Glomerular visceral epithelial cell (primary cell): ENCODE measurements at regions not wholly inside any gene's neighbourhood (a gene's known extent, or its start where the extent isn't known, plus 50 kb on each side); places are given as distances from the start of the nearest gene placed in this dataset.
A peak's percentile ranks its signal among the peaks of the same experiment; 100 is the strongest.
"Not testable (repeated sequence)": the region's sequence is repeated elsewhere in the genome, so short reads cannot be mapped to it uniquely, and the experiment has no call there.

Source experiments
- DNase-seq: peaks from one replicate; pipeline ENCODE4 v3.0.0-alpha.2; 2016; ENCODE audit errors: extremely low spot score

DNA sequence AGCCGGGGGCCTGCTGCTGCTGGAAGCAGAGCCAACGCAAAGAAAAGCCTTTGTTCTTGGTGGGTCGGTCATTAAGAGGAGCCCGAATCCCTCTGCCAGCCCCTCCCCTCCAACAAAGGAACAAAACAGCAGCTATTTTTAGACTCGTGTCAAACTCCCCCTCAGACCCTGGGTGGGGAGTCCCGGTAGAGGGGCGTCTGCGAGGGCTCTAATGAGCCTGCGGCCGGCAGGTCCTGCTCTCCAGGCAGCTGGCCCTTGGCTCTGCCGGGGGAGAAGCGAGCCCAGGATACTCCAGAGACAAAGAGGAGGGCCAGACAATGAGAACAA, 114.0 kb downstream of the LHX2 start:
- DNase-seq = no peak

DNA sequence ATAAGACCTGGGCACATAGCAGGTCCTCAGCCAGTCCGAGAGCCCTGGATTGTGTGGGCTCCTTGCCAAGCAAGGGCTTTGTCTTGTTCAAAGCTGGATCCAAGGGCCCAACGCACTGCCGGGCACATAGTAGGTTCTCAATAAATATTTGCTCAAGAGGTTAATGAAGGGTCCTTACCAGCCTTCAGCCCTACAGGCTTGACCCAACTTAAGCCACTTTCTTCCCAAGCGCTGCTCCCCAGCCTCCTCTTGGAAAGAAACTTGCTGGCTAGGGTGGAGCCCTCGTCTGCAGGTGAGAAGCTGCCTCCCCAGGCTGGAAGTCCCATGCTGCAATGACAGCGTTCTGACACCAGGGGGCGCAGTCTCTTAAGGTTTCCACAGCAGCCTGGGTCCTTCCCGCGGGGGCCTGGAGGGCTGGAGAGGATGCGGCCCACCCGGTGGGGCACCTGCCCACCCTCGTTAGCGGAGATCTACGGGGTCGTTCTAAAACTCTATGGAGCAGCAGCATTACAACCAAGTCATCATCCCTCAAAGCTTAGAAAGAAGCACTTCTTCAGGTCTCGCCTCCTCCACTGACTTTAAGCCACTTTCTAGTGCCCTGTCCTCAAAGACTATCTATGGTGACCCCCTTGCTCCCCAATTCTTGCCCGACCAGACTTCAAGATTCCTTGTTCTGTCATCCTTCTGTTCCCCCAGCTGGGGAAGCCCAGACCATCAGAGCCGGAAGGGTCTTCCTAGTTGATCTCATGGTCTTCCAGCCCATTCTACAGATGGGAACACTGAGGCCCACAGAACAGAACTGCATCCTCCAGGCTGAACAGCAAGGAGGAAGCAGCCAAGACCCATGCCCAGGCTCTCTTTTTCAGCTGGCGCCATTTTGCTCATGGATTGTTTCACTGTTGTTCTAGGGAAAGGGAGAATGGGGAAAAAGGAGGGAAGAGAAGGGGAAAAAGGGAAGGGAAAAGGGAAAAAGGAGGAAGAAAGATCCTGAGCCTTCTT, 115.4 kb downstream of the LHX2 start:
- DNase-seq = peak; percentile 73

DNA sequence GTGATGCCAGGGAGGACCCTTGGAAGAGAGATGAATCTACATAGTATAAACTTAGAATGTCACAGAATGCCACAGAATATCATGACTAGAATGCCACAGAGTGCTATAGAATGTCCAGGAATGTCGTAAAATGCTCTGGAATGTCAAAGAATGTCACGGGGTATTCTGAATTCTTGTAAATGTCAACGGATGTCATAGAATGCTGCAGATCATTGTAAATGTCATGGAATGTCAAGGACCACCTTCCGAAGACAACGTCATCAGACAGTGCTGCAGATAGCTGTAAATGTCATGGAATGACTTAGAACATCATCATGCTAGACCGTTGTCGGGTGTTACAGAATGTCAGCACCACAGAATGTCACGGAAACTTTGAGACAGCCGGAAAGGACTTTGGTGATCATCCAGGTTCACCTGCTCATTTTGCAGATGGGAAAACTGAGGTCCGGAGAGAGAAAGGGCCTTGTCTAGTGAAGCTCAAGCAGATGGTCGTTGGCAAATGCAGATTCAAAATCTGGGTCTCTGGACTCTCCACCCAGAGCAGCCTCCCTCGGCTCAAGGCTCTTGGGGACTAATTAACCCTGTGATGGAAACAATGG, 117.1 kb downstream of the LHX2 start:
- no peak for DNase-seq

DNA sequence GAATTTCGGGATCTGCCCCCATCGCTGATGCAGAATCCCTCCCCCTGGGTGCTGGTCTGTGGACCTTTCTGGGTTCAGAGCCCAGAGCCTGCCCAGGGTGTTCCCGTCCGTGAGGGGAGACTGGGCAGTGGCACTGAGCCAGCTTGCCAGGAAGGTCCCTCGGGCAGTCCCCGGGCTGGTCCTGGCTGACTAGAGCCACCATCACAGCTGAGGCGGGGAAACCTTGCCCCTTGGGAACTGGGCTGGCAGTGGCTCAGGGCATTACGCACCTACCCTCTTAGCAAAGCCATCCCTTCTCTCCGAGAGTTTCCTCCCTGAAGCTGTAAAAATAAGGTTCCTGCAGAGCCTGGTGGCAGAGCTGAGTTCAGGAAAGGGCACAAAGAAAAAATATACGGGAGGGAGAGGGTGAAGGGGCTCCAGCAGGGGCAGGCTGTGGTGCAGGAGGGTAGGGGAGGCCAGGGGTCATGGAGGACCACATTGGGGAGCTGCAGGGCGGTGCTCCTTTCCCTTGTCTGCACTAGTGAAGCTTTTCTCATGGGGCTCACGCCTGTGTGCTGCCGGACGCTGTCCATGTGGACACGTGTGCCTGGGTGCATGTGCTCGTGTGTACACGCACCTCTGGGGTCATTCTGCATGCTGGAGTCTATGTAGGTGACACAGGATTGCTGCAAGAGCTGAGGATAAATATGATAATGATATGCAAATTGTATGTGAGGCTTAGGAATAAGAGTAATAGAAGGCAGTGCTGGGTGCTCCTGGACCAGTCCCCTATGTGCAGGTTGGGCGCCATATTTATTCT, 118.9 kb downstream of the LHX2 start:
- no peak for DNase-seq

DNA sequence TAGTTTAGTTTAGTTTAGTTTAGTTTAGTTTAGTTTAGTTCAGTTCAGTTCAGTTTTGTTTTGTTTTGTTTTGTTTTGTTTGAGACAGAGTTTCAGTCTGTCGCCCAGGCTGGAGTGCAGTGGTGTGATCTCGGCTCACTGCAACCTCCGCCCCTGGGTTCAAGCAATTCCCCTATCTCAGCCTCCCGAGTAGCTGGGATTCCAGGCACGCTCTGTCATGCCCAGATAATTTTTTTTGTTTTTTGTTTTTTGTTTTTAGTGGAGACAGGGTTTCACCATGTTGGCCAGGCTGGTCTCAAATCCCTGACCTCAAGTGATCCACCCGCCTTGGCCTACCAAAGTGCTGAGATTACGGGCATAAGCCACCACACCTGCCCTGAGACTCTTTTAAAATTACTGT, 120.0 kb downstream of the LHX2 start:
- not testable (repeated sequence) for DNase-seq

DNA sequence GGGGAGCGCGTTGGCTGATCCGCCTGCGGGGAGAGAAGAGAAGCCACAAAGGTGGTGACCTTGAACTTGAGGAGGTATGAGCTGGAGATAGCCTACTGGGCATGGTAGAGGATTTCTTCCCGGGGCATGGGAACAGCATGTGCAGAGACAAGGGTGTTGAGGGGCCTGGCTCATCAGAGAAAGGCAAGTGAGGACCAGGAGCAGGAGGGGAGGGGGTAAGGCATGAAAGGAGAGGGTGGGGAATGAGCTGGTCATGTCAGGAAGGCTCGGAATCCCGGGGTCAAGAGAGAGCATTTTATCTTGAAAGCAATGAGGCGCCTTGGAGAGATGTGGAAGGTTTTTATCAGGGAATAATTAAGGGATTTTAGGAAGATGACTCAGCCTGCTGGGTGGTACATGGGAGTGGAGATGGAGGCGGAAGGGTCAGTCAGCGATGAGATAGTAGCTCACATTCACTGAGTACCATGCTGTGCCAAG, 121.1 kb downstream of the LHX2 start:
- DNase-seq = no peak

DNA sequence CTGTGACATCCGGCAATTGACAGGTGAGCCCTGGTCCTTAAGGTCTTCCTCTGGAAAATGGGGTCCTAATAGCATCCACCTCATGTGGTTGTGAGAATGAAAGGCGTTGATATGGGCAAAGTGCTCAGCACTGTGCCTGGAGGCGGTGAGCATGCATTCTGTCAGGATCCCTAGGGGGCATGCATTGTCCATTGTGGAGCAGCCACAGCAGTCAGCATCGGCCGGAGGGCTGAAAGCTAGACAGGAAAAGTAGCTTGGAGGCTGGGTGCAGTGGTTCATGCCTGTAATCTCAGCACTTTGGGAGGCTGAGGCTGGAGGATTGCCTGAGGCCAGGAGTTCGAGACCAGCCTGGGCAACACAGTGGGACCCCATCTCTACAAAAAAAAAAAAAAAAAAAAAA, 122.2 kb downstream of the LHX2 start:
- peak; percentile 46 for DNase-seq

DNA sequence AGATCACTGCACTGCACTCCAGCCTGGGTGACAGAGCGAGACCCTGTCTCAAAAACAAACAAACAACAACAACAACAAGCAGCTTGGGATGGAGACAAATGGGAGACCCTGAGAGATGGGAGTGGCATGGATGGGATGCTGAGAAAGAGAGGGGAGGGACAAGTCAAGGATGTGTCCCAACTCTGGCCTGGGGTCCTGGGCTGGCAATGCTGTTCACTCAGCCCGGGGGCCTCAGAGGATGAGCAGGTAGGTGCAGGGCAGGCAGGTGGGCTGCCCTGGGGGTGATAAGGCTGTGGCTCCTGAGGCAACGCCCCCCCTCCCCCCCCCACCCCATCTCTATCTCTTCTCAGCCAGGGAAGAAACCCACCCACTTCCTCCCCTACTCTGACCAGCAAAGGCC, 123.0 kb downstream of the LHX2 start:
- DNase-seq = no peak

DNA sequence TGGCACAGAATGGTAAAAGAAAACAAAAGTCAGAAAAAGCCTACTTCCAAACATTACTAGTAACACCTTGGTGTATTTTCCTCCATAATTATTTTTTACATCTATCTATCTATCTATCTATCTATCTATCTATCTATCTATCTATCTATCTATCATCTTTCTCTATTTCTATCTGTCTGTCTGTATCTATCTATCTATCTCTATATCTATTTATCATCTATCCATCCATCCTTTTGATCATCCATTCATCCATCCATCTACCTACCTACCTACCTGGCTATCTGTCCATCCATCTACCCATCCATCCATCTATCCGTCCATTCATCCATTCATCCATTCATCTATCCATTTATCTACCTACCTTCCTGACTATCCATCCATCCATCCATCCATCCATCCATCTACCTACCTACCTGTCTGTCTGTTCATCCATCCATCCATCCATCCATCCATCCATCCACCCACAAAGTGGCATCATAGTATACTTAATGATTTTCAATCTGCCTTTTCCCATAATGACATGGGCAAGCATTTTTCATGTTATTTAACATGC, 121.9 kb upstream of the NEK6 start:
- no peak for DNase-seq

DNA sequence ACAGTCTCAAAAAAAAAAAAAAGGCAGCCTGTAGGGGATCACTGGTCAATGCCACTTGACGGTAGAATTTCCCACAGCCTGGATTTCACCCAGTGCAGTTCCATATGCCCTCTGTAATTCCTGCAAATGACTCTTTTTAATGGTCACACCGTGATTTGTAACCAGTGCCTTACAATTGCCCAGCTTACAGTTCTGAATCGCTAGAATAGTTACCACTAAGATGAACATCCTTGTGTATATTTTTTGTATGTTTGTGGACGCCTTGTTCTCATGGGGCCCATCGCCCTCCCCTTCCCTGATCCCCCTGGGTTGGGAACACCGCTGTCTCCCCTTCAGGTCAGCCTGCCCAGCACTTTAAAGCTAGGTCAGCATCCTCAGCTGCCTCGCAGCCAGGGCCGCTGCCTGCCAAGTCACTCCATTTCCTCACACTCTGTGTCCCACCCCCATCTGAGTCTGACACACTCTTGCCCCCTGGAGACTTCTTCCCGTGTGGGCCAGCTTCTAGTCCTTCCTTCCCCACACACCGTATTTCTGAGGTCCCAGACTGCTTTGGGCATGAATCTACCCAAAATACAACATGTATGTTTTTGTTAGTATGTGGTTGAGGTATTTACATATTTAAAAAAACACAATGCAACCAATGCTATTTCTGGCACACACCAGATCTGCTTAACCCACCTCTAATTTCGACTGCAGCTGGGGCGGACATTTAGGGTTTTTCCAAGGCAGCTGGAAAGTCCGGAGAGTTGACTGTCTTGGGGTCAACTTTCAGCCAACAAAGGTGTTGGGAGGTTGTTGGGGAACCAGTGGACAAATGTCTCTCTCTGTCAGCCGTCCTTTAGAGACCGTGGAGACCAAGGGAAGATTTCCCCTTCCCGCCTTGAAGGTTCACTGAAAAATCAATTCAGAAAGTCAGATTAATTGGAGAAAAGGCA, 120.5 kb upstream of the NEK6 start:
- DNase-seq = no peak

DNA sequence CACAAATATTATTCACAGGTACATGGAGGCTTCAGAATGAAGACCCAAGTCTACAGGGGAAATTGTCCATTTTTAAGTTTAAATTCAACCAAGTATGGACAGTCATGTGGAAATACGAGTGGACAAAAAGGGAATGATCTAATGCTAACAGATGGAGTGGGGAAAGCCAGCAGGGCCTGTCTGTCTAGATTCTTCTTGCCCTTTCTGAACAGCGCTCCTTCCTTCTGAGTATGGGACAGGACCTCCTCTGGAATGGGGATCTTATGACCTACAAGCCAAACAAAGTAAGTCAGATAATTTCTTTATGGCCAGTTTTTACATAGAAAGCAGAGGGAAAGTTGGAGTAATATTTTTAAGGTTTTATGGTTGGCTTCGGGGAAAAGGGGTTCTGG, 119.8 kb upstream of the NEK6 start:
- no peak for DNase-seq

DNA sequence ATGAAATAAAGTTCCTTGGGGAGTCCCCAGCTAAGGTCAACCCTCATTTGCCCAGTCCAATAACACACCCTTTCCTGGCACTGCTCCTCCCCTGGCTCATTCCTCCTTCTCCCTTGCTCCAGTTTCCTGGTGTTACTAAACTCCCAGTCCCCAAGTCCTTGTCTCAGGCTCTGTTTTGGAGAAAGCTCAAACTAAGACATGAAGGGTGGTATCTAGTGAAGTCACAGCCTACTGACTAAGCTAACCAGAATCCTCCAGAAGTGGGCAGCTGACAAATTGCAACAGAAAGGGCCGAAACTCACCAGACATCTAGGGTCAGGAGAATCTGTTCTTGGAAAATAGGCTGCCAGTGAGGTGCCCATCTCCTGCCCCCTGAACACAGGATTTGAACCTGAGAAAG, 118.7 kb upstream of the NEK6 start:
- no peak for DNase-seq

DNA sequence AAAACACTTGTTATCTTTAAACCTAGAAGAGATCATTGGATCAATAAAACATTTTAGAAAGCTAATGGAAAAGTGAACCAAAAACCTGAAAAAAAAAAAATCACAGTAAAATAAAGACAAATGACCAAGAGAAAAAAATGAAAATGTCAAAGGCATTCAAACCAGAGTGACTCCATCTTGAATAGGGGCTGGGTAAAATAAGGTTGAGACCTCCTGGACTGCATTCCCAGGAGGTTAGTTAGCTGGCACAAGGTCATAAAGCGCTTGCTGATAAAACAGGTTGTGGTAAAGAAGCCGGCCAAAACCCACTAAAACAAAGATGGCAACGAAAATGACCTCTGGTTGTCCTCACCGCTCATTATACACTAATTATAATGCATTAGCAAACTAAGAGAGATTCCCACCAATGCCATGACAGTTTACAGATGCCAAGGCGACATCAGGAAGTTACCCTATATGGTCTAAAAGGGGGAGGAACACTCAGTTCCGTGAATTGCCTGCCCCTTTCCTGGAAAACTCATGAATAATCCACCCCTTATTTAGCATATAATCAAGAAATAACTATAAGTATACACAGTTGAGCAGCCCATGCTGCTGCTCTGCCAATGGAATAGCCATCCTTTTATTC, 116.7 kb upstream of the NEK6 start:
- no peak for DNase-seq

DNA sequence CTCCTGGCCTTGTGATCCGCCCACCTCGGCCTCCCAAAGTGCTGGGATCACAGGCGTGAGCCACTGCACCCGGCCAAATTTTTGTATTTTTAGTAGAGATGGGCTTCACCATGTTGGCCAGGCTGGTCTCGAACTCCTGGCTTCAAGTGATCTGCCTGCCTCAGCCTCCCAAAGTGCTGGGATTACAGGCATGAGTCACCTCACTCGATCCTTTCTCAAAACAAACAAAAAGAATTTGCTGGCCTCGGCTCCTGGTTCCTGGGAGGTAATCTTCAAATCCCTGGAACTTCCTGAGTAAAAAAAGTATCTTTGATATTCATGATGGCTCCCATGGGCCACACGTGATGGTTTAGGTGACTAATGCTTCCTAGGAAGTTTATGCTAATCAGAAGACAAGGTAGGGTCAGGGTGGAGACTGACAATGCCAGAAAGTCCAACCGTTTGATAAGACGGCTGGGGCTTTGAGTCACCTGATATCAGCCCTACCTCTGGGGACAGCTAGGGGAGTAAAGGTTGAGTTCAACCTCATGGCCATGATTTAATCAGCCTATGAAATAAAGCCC, 113.1 kb upstream of the NEK6 start:
- peak; percentile 22 for DNase-seq

DNA sequence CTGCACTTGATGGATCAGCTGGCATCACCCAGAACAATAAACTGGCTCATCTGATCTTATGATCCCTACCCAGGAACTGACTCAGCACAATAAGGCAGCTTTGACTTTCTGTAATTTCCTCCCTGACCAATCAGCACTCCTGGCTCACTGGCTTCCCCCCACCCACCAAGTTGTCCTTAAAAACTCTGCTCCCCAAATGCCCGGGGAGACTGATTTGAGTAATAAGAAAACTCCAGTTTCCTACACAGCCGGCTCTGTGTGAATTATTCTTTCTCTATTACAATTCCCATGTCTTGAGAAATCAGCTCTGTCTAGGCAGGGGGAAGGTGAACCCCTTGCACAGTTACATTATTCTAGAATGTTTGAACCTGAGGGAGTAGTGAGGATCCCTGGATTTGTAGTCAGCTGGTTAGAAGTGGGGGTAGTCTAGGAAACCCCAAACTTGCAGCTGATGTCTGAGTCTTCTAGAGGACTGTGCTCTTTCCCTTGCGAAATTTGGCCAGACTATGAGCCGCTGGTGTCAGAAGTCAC, 111.7 kb upstream of the NEK6 start:
- no peak for DNase-seq

DNA sequence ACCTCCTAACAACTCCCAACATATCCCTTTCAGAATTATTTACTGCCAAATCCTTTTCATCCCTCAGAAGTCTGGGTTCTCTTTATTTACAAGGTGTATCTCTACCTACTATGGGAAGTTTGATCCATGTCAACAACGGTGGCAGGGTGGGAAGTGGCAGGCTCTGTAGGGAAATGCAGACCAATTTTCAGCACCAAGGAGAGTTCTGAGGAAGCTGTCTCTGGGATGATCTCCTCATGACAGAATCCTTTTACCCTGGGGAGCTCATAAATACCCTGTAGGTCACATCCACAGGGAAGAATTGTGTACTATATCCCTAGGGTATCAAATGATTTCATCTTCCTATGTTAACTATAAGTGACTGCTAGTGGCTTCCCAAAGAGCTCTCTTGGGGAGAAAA, 107.8 kb upstream of the NEK6 start:
- no peak for DNase-seq

DNA sequence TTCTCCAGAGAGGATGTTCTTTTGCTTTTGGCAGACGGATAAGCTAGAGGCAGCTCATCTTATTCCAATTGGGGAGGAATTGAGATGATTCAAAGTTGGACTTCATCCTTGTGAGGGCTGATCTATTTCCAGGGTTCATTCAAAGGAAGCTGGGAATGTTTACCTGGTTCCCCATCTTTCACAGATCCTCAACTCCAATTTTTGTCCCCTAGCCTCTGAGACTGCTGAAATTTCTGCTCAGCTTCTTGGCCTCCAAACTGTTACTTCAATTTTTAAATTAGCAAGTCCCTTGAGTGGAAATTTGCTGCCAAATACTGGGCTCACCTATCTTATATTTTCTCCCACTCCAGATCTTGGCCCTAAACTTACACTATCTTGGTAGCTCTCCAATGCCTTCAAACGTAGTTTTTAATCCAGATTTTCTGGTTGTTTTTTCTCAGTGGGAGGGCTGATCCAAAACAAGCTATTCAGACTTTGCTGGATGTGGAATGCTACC, 93.9 kb upstream of the NEK6 start:
- no peak for DNase-seq

DNA sequence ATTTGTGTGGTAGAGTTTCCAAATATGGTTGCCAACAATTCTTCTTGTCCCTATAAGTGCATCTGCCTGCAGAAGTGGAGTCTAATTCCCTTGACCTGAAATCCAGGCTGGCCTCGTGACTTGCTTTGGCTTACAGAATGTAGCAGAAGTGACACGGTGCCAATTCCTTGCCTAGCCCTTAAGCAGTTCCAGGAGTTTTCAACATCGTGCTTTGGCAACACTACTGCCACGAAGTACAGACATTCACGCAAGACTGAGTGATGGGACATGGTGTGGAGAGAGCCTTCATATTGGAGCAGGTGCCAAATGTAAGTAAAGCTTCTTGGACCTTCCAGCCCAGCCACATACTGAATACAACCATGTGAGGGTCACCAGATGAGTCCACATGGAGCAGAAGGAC, 92.9 kb upstream of the NEK6 start:
- DNase-seq = no peak

DNA sequence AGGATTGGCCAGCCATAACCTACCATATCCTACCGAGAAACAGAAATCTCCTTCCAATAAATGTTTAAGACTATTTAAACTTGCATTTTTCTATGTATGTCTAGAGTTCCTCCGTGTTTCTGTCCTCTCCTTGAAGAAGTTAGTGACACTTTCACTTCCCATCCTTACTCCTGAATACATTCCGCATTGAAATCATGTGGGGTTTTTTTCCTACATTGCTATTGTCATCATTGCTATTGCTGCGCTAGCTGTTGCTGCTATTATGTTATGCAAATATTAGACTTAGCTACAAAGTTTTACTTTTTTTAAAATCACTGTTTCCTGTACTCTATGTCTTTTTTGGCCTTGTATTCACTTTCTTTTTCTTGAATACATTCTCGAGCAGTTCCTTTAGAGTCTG, 83.3 kb upstream of the NEK6 start:
- DNase-seq = no peak

DNA sequence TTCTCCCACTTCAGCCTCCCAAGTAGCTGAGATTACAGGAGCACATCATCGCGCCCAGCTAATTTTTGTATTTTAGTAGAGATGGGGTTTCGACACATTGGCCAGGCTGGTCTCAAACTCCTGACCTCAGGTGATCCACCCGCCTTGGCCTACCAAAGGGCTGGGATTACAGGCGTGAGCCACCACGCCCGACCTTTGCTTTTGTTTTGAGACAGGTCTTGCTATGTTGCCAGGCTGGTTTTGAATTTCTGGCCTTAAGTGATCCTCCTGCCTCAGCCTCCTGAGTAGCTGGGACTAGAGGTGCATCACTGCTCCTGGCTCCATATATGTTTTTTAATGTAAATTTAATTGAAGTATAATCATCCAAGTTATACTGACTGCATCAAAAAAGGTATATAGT, 80.2 kb upstream of the NEK6 start:
- DNase-seq = not testable (repeated sequence)
